HT1080 (cell line): ENCODE measurements at regions not wholly inside any gene's neighbourhood (a gene's known extent, or its start where the extent isn't known, plus 50 kb on each side); places are given as distances from the start of the nearest gene placed in this dataset.
"Not testable (repeated sequence)": the region's sequence is repeated elsewhere in the genome, so short reads cannot be mapped to it uniquely, and the experiment has no call there.

Experiments
- DNase-seq: peaks from one replicate; pipeline ENCODE4 v3.0.0-alpha.2; 2015; ENCODE audit warnings: low read depth

DNA sequence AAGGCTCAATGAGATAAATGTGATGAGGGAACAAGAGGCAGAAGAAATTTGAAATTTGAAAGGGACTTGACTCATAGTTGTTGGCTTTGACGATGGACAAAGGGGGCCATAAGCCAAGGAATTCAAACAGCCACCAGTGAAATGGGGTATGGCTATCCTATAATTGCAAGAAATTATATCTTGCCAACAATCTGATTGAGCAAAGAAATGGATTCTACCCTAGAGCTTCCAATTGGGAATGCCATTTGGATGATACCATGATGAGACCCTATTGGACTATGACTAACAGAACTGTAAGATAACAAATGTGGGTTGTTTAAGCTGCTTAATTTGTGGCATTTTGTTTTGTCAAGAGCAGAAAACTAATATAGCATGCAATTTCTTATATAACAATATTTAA is 270.1 kb upstream of the ARSJ start:
- DNase-seq = no peak

DNA sequence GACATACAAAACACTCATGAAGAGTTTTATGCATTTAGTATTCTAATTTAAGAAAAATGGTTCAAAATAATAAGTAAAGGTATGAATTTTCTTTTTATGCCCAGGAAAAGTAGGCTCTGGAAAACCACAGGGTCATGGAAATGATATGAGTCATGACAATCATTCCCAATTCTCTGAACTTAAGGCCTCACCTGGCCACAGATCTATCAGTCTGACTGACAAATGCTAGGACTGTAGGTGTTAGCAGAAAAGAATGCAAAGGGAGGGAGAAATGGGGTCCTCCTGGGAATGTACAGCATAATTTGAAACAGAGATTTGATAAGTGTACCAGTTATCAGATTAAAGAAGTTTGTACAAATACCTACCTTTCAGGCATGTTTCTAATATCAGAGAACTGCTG is 270.5 kb upstream of the ARSJ start:
- DNase-seq = no peak

DNA sequence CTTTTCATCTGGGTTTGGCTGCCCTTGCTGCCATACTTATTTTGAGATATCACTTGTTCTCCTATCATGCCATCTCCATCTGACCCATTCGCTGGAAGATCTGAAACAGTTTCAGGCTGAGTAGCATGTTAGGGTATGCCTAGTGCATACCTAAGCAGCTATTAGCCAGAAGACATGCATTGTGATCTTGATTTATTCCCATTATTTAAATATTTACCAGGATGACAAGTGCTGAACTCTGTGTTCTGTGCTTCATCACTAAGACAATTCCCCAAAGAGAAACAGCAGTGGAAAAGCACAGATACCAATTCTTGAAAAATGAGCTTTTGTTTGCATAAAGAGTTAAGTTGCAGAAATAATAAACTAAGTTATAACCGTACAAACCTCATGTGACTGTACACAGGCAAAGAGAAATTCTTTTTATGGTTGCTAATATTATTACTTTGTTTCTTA is 271.0 kb upstream of the ARSJ start:
- no peak for DNase-seq

DNA sequence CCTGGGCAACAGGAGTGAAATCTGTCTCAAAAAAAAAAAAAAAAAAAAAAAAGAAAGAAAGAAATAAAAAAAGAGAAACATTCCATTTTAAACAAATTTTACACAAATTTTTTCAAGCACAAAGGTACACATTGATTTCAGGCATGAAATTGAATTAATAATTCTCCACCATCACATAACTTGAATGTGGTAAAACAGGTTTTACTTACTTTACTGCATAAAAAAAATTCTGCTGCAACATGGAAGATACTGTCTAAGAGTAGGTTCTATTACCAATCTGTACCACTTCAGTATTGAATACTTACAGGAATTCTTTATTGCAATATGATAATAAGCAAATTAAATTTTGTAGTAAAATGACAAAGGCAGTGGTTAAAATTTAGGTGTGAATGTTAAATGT is 271.6 kb upstream of the ARSJ start:
- DNase-seq = no peak

DNA sequence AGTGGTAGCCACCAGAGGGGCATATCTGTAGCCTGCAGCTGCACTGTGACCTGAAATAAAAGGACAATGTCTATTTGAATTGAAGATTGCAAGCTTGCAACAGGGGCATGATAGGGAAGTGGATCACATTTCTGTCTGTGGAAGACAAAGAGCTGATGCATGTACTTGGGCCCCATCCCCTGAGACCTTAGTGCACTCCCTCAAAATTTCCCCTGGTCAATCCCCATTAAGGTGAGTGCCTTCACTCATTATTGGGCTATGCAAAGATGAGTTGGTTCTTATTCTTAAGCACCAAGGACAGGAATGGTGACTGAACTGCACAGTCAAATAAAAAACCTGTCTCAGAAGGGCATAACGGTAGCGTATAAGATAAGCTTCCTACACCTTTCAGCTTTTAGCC is 273.1 kb upstream of the ARSJ start:
- no peak for DNase-seq

DNA sequence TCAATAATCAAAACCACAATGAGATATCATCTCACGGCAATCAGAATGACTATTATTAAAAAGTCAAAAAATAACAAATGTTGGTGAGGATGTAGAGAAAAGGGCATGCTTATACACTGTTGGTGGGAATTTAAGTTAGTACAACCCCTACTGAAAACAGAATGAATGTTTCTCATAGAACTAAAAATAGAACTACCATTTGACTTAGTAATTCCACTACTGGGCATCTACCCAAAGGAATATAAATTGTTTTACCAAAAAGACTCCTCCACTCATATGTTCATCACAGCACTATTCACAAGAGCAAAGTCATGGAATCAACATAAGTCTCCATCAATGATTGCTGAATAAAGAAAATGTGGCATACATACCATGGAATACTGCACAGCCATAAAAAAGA is 278.1 kb upstream of the ARSJ start:
- DNase-seq = peak; percentile 6

DNA sequence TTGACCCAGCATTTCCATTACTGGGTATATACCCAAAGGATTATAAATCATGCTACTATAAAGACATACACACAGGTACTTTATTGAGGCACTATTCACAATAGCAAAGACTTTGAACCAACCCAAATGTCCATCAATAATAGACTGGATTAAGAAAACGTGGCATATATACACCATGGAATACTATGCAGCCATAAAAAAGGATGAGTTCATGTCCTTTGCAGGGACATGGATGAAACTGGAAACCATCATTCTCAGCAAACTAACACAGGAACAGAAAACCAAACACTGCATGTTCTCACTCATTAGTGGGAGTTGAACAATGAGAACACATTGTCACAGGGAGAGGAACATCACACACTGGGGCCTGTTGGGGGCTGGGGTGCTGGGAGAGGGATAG is 283.0 kb upstream of the ARSJ start:
- DNase-seq = not testable (repeated sequence)

DNA sequence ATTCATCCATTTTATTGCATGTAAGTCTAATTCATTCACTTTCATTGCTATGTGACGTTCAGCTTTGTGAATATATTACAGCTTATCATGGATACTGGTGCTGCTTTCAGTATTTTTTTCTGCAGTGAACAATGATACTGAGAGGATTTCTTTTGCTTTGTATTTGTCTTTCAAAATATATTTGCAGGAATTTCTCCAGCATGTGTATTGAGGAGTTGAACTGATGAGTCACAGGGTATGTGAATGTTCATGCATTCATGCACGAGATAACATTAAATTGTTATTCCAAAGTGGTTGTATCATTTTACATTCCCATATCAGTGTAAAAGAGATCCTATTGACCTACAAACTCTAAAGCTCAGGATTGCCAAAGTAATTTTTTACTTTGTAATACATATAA is 283.8 kb upstream of the ARSJ start:
- peak; percentile 31 for DNase-seq

DNA sequence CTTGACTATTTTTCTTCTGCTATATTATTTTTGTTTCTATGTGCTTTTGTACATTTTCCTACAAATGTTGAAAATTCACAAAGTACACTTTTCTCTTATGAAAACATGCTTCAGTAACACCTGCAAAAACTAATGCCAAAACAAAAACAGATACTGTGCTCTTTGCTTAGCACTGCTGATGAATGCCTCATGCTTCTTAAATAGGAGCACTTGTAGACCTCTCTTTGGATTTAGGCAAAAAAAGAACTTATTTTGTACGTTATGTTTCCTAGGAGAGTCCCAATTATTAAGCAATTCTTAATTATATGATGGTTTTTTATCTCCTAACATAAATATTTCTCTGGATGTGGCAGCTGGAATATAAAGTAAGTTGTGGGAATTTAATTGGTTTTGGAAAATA is 285.0 kb upstream of the ARSJ start:
- no peak for DNase-seq

DNA sequence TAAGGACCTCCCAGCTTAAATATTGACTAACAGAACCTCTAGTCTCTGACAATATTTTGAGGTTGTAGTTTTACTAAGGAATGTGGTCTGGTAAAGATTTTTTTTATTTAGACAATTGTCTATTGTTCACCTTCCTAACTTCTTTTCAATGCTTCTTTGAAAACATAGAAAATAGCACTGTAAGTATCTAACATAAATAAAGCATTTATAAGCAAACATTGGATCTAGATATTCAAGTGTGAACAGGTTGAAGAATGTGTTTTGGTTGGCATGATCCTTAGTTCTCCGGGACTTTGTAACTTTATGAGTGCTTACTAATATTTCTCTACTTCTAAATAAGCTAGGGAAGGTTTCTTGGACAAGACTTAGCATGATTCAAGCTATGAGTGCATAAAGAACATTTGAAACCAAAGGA is 285.4 kb upstream of the ARSJ start:
- DNase-seq = peak; percentile 43

DNA sequence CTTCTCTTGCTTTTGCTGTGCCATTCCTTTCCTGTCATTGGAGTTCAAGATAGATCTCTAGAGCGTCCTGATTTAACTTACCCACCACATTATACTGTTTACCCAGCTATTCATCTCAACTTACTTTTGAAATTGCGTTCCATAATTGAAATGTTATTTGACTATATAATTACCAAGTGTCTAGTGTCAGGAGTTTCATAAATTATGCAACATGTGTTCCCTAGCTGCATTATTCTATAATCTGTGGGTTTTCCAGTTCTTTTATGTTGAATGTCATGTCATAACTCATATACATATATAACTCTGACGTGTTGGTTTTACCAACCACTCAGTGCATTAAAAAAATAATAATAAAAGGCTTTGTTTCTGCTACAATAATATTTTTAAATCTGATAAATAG is 285.9 kb upstream of the ARSJ start:
- DNase-seq = no peak

DNA sequence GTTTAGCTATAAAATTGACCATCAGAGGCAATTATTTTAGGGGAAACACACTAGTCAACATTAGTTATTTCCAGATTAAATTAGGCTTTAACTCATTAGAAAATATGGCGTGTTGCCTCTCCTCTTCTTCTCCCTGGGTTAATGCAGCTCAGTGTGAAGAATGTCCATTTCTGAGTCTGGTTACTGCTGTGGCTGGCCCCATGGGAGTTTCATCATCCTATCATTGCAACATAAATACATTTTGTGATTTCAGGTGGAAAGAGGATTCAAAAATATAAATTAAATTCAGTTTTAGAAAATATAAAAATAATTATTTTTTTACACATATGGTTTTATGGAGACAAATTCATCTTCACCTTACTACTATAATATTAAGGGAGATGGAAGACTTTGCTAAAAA is 288.5 kb upstream of the ARSJ start:
- no peak for DNase-seq

DNA sequence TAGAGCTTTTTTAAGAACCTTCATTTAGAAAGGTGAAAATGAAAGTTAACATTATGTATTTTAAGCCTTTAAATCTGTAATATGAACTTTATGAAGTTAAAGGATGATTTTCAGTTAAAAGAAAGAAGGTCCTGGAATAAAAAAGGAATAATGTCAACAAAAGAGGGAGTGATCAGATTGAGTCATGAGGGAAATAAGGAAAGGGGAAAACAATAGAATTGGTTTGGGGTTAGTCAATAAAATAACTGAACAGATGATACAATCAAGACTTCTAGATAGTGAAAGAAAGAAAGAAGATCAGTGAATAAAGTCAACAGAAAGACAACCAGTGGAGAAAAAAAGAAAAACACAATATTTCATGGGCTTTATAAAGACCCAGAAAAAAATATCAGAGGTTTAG is 291.6 kb upstream of the ARSJ start:
- peak; percentile 8 for DNase-seq

DNA sequence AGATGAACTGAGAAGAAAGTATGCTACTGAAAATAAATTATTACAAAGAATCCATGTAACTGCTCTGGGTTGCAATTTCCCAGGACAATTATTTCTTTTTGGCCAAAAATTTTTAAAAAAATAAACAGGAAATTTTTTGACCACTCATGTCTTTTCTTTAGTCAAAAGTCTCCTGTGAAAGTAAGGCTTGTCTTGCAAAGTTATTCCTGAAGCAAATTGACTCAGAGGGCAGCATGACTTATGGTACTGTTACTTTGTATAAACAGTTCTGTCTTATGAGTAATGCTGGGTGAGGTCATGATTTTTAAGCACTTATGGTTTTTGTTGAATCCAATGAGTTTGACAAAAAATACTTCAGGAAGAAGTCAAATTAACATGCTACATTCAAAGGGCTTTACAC is 292.8 kb upstream of the ARSJ start:
- peak; percentile 92 for DNase-seq

DNA sequence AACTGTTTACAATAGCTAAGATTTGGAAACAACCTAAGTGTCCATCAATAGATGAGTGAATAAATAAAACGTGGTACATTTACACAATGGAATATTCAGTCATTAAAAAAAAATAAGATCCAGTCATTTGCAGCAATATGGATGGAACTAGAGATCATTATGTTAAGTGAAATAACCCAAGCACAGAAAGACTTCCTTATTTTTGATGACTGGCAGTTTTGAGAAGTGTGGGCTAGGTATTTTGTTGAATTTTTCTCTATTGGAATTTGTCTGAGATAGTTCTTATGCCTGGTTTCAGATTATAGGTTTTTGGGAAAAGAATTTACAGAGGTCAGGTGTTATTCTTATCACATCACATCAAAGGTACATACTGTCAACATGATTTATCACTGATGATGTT is 293.8 kb upstream of the ARSJ start:
- DNase-seq = no peak

DNA sequence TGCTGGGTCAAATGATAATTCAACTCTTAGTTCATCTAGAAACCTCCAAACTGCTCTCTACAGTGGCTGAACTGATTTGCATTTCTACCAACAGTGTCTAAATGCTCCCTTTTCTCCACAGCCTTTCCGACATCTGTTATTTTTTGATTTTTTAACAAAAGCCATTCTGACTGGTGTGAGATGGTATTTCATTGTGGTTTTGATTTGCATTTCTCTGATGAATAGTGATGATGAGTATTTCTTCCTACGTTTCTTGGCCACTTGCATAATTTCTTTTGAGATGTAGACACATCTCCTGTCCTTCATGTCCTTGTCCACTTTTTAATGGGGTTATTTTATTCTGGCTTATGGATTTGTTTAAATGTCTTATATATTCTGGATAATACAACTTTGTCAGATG is 298.2 kb upstream of the ARSJ start:
- DNase-seq = peak; percentile 31

DNA sequence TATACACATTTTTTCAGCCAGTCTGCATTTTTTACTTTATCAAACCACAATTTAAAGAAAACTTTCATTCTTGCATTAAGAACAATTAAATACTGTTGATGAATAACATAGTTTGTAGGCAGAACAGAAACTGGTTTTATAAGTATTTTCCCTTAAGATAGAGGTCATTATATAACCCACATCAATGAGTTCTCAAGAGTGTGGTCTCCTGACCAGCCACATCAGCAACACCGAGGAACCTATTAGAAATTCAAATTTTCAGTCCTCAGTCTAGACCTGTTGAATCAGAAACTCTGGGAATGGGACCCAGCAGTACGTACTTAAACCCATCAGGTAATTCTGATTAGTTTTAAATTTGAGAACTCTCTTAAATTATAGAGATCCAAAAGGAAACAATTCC is 299.6 kb upstream of the ARSJ start:
- DNase-seq = no peak

DNA sequence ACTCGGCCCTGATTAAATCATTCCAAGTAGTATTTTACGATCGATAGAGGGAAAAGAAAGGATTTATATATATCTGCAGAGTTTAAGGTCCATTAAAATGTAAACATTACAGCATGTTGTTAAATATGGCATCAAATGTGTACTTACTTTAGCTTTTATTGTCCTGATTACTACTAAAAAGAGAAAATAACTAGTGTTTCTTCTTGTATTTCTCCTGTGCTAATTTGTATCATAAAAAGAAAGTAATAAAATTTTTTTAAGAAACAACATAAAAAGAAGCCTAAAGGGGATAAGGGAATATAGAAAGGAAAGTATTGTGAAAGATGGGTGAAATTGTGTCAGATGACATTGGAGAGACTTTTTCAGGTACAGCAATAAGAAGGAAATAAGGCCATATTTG is 300.3 kb upstream of the ARSJ start:
- no peak for DNase-seq

DNA sequence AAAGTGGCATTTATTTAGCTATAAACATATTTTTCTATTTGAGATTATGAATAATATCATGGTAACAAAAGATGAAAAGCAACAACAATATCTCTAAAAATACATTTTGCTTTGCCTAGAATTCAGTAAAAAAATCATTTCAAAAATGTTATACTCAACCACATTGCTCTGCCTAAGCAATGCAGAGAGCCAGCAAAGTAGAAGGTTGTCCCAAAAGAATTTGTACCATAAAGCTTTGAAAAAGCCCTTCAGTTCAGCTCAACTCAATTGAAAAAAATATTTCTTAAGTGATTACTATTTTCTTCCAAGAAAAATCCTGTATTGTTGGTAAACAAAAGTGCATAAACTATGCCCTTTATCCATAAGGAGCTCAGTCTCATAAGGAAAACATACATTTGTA is 301.2 kb upstream of the ARSJ start:
- DNase-seq = no peak

DNA sequence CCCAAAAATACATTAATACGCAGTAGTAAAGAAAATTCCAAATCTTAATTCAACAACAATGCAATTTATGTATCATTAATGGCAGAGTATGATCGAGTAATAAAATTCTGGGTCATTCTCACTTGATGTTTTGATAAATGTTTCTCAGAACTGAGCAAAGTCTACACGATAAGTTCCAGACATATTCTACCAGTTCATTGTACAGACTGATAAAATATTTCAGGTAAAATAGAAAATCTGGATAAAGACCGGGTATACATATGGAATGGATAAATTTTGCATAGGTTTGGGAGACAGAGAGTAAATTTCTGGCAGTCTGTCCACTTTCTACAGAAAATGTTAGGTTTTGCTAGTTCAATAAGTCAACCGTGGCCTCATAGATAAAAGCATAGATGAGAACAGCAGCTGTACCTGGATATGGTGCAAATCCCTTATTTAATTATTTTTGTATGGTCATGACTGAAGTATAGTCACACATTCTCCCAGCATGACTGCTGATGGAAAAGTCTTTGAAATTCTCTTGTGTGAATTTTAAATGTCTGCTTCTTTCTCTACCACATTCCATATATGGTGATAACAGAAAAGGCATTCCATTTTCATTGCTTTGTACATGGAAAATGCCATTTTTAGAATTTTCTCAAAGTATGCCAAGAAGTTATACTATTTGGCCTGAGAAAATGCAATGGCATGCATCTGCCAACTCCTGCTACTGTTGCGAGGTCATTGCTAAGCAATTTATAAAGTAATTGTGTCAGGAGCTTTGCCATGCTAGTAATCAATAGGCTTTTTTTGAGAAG is 301.9 kb upstream of the ARSJ start:
- peak; percentile 8 for DNase-seq

DNA sequence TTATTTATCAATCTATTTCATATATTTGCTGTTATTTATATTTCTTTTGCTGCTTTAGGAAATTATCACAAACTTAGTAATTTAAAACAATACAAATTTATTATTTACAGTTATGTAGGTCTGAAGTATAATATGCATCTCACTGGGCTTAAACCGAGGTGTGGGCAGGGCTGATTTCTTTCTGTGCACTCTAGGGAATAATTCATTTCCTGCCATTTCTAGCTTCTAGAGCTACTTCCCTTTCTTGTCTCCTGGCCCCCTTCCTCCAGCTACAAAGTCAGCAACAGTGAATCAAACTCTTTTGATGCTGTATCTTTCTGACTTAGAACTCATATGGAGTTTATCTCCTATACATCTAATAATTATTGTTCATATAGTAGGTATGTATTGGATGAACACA is 303.5 kb upstream of the ARSJ start:
- no peak for DNase-seq

DNA sequence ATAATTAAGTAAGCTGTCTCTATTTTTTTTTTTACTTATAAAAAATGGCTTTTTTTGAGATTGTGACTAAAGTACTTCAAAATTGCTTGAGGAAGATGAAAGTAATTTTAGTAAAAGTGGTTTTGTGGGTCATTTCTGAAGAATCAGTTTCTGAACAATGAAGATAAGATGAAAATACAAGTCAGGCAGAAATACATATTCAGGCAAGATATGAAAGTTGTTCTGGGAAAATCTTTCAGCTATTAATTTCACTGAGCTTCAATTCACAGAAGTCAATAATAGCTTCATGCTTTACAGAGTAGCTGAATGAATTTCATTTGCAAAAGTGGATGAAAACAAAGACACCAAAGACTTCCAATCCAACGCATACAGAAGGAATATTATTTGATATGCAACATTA is 305.2 kb upstream of the ARSJ start:
- DNase-seq = no peak

DNA sequence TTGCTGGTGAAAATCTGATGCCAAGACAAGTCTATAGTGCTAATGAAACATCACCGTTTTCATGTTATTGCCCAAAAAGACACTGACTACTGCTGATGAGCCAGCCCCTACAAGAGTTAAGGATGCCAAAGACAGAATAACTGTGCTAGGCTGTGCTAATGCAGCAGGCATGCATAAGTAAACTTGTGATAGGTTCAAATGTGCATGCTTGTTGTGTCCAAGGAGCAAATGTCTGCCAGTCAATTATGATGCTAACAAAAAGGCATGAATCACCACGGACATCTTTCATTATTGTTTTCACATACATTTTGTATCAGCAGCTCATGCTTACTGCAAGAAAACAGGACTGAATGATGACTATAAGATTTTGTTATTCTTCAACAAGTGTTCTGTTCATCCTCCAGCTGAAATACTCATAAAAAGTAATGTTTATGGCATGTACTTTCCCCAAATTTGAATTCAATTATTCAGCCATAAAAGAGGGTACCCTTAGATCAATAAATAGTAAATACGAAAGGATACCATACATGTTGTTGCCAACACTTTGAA is 306.9 kb upstream of the ARSJ start:
- no peak for DNase-seq
